ENCODE measurements at regions not wholly inside any gene's neighbourhood (a gene's known extent, or its start where the extent isn't known, plus 50 kb on each side); places are given as distances from the start of the nearest gene placed in this dataset.

- TF ChIP-seq ZNF157 (tag by site-specific recombination; IDR thresholded peaks at IDR 0.05) (no peak), BCL11A (tag by site-specific recombination; IDR thresholded peaks at IDR 0.05; ENCODE audit: low read depth) (no peak), CTCF (tag by site-specific recombination; IDR thresholded peaks at IDR 0.05) (no peak), ZBTB11 (tag by site-specific recombination; conservative IDR thresholded peaks at IDR 0.05; ENCODE audit: low read depth) (no peak), ZFP37 (tag by site-specific recombination; IDR thresholded peaks at IDR 0.05) (no peak), ZNF837 (tag by site-specific recombination; IDR thresholded peaks at IDR 0.05) (no peak), ZNF488 (tag by site-specific recombination; IDR thresholded peaks at IDR 0.05) (no peak), TCF7L2 (IDR thresholded peaks at IDR 0.05; ENCODE audit: borderline replicate concordance, low read depth, low read length) (no peak), ZNF776 (tag by site-specific recombination; IDR thresholded peaks at IDR 0.05; ENCODE audit: borderline replicate concordance) (no peak), PATZ1 (tag by site-specific recombination; IDR thresholded peaks at IDR 0.05) (no peak), ZBTB7A (tag by site-specific recombination; IDR thresholded peaks at IDR 0.05; ENCODE audit: low read depth) (no peak)
Observed at GRCh38 chr21:38714039-38714817, 91.5 kb upstream of the ETS2 start.
